Thymus (tissue), 11 donors: ENCODE measurements at regions not wholly inside any gene's neighbourhood (a gene's known extent, or its start where the extent isn't known, plus 50 kb on each side); places are given as distances from the start of the nearest gene placed in this dataset.

Experiments used
- DNase-seq, 9 donors: peaks; one replicate each; pipeline ENCODE4 v3.0.0-alpha.2; 2013; ENCODE audit warnings: low spot score in 9 of 9, low read depth in 6 of 9, missing footprints in 1 of 9
- H3K27ac ChIP-seq, 2 donors: one replicate each; pipeline ENCODE4 v1.5.1; 2013; ENCODE audit warnings: control low read depth in 1 of 2, low read depth in 1 of 2, low read length in 1 of 2, mild to moderate bottlenecking in 1 of 2, moderate library complexity in 1 of 2
- H3K27me3 ChIP-seq, 2 donors: one replicate each; pipeline ENCODE4 v1.5.1; 2013; ENCODE audit warnings: low read length in 1 of 2; ENCODE audit not compliant: control insufficient read depth in 2 of 2, insufficient read depth in 1 of 2
- H3K36me3 ChIP-seq, 2 donors: one replicate each; pipeline ENCODE4 v1.5.1; 2013; ENCODE audit warnings: low read length in 1 of 2, mild to moderate bottlenecking in 1 of 2, moderate library complexity in 1 of 2; ENCODE audit not compliant: control insufficient read depth in 2 of 2, insufficient read depth in 2 of 2
- H3K4me1 ChIP-seq, 2 donors: one replicate each; pipeline ENCODE4 v1.5.1; 2013; ENCODE audit warnings: low read length in 2 of 2; ENCODE audit not compliant: control insufficient read depth in 2 of 2, insufficient read depth in 2 of 2
- H3K4me3 ChIP-seq, 2 donors: one replicate each; pipeline ENCODE4 v1.5.1; 2013; ENCODE audit warnings: low read length in 2 of 2, control low read depth in 1 of 2, mild to moderate bottlenecking in 1 of 2
- H3K9me3 ChIP-seq, 2 donors: one replicate each; pipeline ENCODE4 v1.5.1; 2013; ENCODE audit warnings: low read length in 1 of 2, mild to moderate bottlenecking in 1 of 2; ENCODE audit not compliant: control insufficient read depth in 2 of 2, insufficient read depth in 1 of 2
- WGBS: extraction: QIAGEN DNeasy Blood & Tissue Kit; methylation state at CpG from one replicate; pipeline ENCODE4 v1.1.7; 2013; 5-methylcytosine and 5-hydroxymethylcytosine counted together
- donor health status: healthy.

DNA sequence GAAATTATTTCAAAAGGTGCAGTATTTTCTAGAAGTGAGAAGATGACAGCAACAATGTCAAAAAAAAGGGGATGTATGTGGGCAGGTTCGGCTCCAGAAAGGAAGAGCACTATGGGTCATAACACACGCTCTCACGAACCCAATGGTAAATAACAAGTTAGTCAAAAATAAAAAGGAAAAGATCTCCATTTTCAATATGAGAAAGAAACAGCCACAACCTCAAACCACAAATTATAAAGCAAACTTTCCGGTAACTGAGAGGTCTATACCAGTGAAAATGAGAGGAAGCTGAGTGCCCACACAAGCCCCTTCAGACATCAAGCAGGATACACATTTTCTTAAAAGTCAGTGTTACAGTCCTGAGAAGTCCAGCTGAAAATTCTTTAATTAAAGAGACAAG, 398.5 kb upstream of the RPS23 start:
- no peaks in the 10 kb centered on the region for H3K9me3 ChIP-seq
- H3K36me3 ChIP-seq: no peaks in the 10 kb centered on the region
- no peaks in the 10 kb centered on the region for H3K27me3 ChIP-seq
- 8% methylated on average over 4 of the region's 4 CpGs for WGBS
- no peak overlapping the region for H3K27ac ChIP-seq
- peak in 1 of 9 donors; percentile 46 for DNase-seq
- H3K4me3 ChIP-seq: no peak overlapping the region
- no peaks in the 10 kb centered on the region for H3K4me1 ChIP-seq

DNA sequence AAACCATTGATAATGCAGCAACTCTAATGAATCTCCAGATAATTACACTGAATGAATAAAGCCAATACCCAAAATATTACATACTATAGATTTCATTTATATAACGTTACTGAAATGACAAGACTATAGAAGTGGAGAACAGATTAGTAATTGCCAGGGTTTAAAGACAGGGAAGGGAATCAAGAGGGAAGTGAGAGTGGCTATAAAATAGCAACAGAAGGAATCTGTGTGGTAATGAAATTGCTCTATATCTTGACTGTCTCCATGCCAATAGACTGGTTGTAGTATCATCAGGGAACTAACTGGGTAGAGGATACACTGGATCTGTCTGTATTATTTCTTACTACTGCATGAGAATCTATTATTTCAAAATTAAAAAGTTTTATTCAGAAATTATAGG, 396.5 kb upstream of the RPS23 start:
- Histone ChIP-seq H3K4me1 (no peaks in the 10 kb centered on the region), H3K27me3 (no peaks in the 10 kb centered on the region)
- WGBS: 100% methylated on average over 1 of the region's 1 CpG

DNA sequence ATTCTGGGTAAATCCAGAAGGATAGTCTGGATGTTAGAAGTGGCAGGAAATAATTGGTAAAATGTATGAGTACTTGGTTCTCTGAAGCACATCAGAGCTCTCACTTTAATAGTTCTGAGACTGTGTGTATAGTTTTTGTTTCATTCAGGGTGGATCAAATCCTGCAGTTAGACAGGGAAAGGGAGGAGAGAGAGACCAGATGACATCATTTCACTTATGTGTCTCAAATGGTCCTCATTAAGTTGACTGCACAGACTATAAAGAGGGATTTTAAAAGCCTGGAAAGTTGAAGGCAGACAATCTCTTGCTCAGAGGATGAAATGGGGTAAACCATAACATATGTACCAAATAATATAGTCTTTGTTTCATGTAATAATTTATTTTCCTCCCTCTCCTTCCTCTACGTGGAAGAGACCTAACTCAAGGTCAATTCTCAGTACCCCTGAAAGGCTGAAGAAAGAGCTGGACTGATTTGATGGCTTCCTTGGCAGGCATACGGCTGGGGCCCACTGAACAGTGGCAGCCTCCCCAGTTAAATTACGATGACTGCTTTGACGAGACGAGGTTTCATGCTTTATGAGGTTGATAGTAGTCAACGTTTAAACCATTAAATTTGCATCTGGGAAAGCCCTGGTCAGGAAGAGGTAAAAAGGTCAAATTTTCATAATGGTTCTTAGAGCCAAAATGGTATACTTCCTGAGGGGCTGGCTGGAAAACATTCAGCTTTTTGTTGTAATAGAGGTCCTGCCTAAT, 395.1 kb upstream of the RPS23 start:
- Histone ChIP-seq H3K4me1 (no peaks in the 10 kb centered on the region), H3K4me3 (no peak overlapping the region), H3K27me3 (no peaks in the 10 kb centered on the region), H3K9me3 (no peaks in the 10 kb centered on the region), H3K27ac (no peak overlapping the region), H3K36me3 (no peaks in the 10 kb centered on the region)
- 93% methylated on average over 6 of the region's 6 CpGs for WGBS
- no peak for DNase-seq

More for the DNA sequence above, 396.5 kb upstream of the RPS23 start:
- H3K9me3 ChIP-seq: no peaks in the 10 kb centered on the region
- H3K27ac ChIP-seq: no peak overlapping the region
- H3K36me3 ChIP-seq: no peaks in the 10 kb centered on the region
- no peak overlapping the region for H3K4me3 ChIP-seq
- DNase-seq: no peak

DNA sequence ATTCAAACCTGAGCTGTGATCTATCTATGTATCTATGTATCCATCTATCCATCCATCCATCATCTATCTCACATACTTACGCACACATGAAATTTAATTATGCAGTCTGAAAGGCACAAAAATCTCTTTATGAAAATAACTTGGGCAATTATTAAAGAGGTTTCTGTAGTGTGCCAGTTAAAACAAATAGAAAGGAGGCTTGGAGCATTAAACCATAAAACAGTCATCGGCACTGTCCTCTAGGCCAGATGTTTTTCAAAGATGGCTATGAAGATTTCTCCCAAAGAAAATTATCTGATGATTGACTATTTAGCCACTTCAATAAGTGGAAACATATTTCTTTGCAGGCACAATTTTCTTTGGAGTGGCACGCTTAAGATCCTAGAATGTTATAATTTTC, 392.5 kb upstream of the RPS23 start:
- DNase-seq: no peak
- Histone ChIP-seq H3K27me3 (no peaks in the 10 kb centered on the region), H3K27ac (no peak overlapping the region), H3K9me3 (no peaks in the 10 kb centered on the region), H3K4me1 (no peaks in the 10 kb centered on the region), H3K4me3 (no peak overlapping the region), H3K36me3 (no peaks in the 10 kb centered on the region)
- 98% methylated on average over 3 of the region's 3 CpGs for WGBS

DNA sequence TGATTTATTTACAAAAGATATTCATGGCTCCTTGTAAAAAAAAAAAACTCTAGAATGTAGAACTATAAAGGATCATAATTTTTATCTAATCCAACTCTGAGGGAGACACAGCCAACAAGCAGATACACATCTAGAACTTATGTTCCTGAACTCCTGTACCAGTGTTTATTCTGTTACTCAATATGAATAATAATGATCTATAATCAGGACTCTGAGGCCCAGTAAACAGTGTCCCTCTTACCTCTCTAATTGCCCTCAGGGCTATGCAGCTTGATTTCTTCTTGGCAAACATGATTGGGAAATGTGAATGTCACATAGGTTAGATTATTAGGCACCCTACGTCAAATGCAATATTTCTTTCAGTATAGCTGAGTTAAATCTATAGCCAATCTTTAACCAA, 391.6 kb upstream of the RPS23 start:
- no peak for DNase-seq
- H3K4me1 ChIP-seq: peaks cover 0 to 7% of the 10 kb centered on the region in 2 donors
- no peak overlapping the region for H3K4me3 ChIP-seq
- 100% methylated on average over 1 of the region's 1 CpG for WGBS
- no peaks in the 10 kb centered on the region for H3K9me3 ChIP-seq
- H3K36me3 ChIP-seq: no peaks in the 10 kb centered on the region
- H3K27ac ChIP-seq: no peak overlapping the region
- H3K27me3 ChIP-seq: no peaks in the 10 kb centered on the region

DNA sequence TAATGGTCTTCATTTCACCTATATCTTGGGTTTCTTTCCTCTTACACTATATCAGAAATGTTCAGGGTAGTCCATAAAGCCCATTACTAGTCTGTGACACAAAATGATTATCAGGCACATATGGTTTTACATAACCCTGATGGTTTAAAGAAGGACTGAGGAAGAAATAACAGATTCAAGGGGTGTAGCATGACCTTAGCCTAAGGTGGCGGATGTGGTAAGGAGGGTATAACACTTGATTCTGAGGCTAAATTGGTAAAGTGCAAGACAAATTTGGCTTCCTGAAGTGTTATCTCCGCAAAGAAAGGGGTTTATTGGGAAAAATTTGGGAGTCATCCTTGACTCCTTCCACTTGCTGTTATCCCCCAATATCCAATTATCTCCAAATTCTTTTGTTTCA, 388.2 kb upstream of the RPS23 start:
- H3K9me3 ChIP-seq: no peaks in the 10 kb centered on the region
- no peaks in the 10 kb centered on the region for H3K27me3 ChIP-seq
- no peaks in the 10 kb centered on the region for H3K36me3 ChIP-seq
- WGBS: 97% methylated on average over 2 of the region's 2 CpGs
- H3K4me3 ChIP-seq: no peak overlapping the region
- peaks cover 4 to 13% of the 10 kb centered on the region in 2 donors for H3K4me1 ChIP-seq
- no peak for DNase-seq
- no peak overlapping the region for H3K27ac ChIP-seq

DNA sequence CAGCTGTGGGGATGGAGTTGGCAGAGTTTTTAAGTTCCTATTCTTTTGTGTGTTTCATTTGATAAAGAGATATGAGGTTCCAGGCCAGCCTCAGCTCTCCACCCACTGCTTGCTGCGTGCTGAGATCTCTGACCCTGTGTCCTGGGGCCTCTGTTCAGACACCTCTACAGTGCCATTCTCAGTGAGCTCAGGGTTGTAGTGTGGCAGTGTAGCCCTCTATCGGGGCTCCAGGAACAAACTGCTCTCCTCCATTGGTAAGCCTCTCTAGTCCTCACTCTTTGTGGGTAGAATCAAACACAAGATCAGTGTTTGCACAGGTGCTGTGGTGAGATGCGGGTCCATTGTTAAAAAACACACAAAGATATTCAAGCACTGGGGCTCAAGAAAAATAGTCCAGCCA, 386.6 kb upstream of the RPS23 start:
- no peak overlapping the region for H3K4me3 ChIP-seq
- H3K4me1 ChIP-seq: peaks cover 4 to 13% of the 10 kb centered on the region in 2 donors
- no peaks in the 10 kb centered on the region for H3K36me3 ChIP-seq
- H3K27ac ChIP-seq: no peak overlapping the region
- DNase-seq: peak in 4 of 9 donors; percentile 22 to 60 (median 24)
- 36% methylated on average over 3 of the region's 3 CpGs for WGBS
- no peaks in the 10 kb centered on the region for H3K9me3 ChIP-seq
- H3K27me3 ChIP-seq: no peaks in the 10 kb centered on the region

DNA sequence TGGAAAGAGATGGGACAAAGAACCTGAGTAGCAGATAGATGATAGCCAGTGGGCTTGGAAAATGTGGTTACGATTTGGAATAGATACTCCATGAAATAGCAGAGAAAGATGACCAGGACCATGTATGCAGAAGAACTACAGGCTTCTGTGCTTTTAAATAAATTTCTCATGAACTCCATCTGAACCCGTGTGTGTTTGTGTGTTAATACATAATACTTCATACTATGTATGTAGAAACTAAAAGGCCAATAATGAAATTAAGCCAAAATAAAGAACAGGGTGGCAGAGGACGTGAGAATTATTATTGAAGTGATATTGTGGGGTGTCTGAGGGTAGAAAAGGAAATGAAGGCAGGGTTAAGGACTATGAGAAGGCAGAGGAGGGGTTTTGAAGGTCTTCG, 385.1 kb upstream of the RPS23 start:
- DNase-seq: no peak
- Histone ChIP-seq H3K9me3 (no peaks in the 10 kb centered on the region), H3K27ac (no peak overlapping the region), H3K4me1 (peaks cover 4 to 13% of the 10 kb centered on the region in 2 donors), H3K27me3 (no peaks in the 10 kb centered on the region), H3K36me3 (no peaks in the 10 kb centered on the region), H3K4me3 (no peak overlapping the region)
- 98% methylated on average over 4 of the region's 4 CpGs for WGBS

DNA sequence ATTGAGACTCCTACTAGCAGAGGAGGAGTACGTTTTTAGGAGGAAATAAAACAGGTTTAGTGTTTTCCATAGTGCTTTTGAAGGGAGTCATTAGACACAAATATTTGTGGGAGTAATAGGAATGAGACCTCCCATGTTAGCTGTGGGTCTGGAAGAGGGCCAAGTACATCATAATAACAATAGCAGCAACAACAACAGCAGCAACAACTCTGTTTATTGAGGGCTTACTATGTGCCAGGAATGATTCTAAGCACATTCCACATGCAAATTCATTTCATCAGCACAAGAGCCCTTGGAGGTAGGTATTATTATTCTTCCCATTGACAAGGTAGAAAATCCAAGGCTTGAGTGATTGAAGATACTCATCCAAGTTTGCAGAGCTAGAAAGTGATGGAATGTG, 384.2 kb upstream of the RPS23 start:
- WGBS: 96% methylated on average over 1 of the region's 1 CpG

More for the DNA sequence above, 384.2 kb upstream of the RPS23 start:
- no peaks in the 10 kb centered on the region for H3K36me3 ChIP-seq
- H3K27me3 ChIP-seq: no peaks in the 10 kb centered on the region
- H3K4me3 ChIP-seq: no peak overlapping the region
- H3K9me3 ChIP-seq: no peaks in the 10 kb centered on the region
- DNase-seq: no peak
- no peak overlapping the region for H3K27ac ChIP-seq
- peaks cover 4 to 13% of the 10 kb centered on the region in 2 donors for H3K4me1 ChIP-seq
